ENCODE measurements at regions not wholly inside any gene's neighbourhood (a gene's known extent, or its start where the extent isn't known, plus 50 kb on each side); places are given as distances from the start of the nearest gene placed in this dataset.

GRCh38 chr11:115721296-115721995, 217.2 kb upstream of the CADM1 start:
- no peak overlapping the region for H3K4me2 ChIP-seq (ENCODE audit: low read length)
- H3F3A ChIP-seq (ENCODE audit: insufficient read depth, low read length, poor library complexity, severe bottlenecking), result no peaks in the 10 kb centered on the region
- no peak overlapping the region for H3K27ac ChIP-seq (ENCODE audit: low read length)
- no peak overlapping the region for H2AFZ ChIP-seq (ENCODE audit: low read depth, low read length)
- no peaks in the 10 kb centered on the region for H3K27me3 ChIP-seq (ENCODE audit: insufficient read depth, low read depth, low read length)
- H3K79me2 ChIP-seq (replicated peaks; ENCODE audit: insufficient read depth, low read length), result no peaks in the 10 kb centered on the region
- no peak for TF ChIP-seq TAF1 (IDR thresholded peaks at IDR 0.05; ENCODE audit: low read depth)
- TF ChIP-seq RAD21 (conservative IDR thresholded peaks at IDR 0.05), result no peak
- TF ChIP-seq EP300 (conservative IDR thresholded peaks at IDR 0.05; ENCODE audit: poor library complexity, severe bottlenecking), result no peak
- TF ChIP-seq CTCF (IDR thresholded peaks at IDR 0.05; ENCODE audit: poor library complexity, severe bottlenecking), result no peak
- TF ChIP-seq SMC3 (conservative IDR thresholded peaks at IDR 0.05; ENCODE audit: poor library complexity), result no peak
- no peak for TF ChIP-seq POLR2AphosphoS5 (IDR thresholded peaks at IDR 0.05)
- no peak for TF ChIP-seq MXI1 (conservative IDR thresholded peaks at IDR 0.05; ENCODE audit: poor library complexity, severe bottlenecking)
- no peak for TF ChIP-seq EZH2 (IDR thresholded peaks at IDR 0.05; ENCODE audit: borderline replicate concordance, insufficient read depth, low read length, poor library complexity, severe bottlenecking)
- TF ChIP-seq REST (IDR thresholded peaks at IDR 0.05; ENCODE audit: borderline replicate concordance), result no peak
- no peaks in the 10 kb centered on the region for H4K20me1 ChIP-seq (ENCODE audit: insufficient read depth)
- no peak overlapping the region for H3K9ac ChIP-seq (ENCODE audit: low read length)
- no peak overlapping the region for H3K4me3 ChIP-seq (ENCODE audit: low read length)
- no peaks in the 10 kb centered on the region for H3K36me3 ChIP-seq (ENCODE audit: insufficient read depth, low read length)
- H3K9me3 ChIP-seq (ENCODE audit: low read length), result no peaks in the 10 kb centered on the region
- H3K9me2 ChIP-seq (ENCODE audit: insufficient read depth, low read length), result no peaks in the 10 kb centered on the region

GRCh38 chr11:115720602-115721245, 216.5 kb upstream of the CADM1 start:
- no peak for TF ChIP-seq TAF1 (IDR thresholded peaks at IDR 0.05; ENCODE audit: low read depth)
- no peak for TF ChIP-seq REST (IDR thresholded peaks at IDR 0.05; ENCODE audit: borderline replicate concordance)
- no peak for TF ChIP-seq EZH2 (IDR thresholded peaks at IDR 0.05; ENCODE audit: borderline replicate concordance, insufficient read depth, low read length, poor library complexity, severe bottlenecking)
- TF ChIP-seq RAD21 (conservative IDR thresholded peaks at IDR 0.05), result no peak
- TF ChIP-seq SMC3 (conservative IDR thresholded peaks at IDR 0.05; ENCODE audit: poor library complexity), result no peak
- no peak for TF ChIP-seq CTCF (IDR thresholded peaks at IDR 0.05; ENCODE audit: poor library complexity, severe bottlenecking)
- TF ChIP-seq MXI1 (conservative IDR thresholded peaks at IDR 0.05; ENCODE audit: poor library complexity, severe bottlenecking), result no peak
- no peak for TF ChIP-seq EP300 (conservative IDR thresholded peaks at IDR 0.05; ENCODE audit: poor library complexity, severe bottlenecking)
- TF ChIP-seq POLR2AphosphoS5 (IDR thresholded peaks at IDR 0.05), result no peak
- Histone ChIP-seq H3K9ac (ENCODE audit: low read length) (no peak overlapping the region), H3F3A (ENCODE audit: insufficient read depth, low read length, poor library complexity, severe bottlenecking) (no peaks in the 10 kb centered on the region), H4K20me1 (ENCODE audit: insufficient read depth) (no peaks in the 10 kb centered on the region), H3K27me3 (ENCODE audit: insufficient read depth, low read depth, low read length) (no peaks in the 10 kb centered on the region), H2AFZ (ENCODE audit: low read depth, low read length) (no peak overlapping the region), H3K4me3 (ENCODE audit: low read length) (no peak overlapping the region), H3K4me2 (ENCODE audit: low read length) (no peak overlapping the region), H3K36me3 (ENCODE audit: insufficient read depth, low read length) (no peaks in the 10 kb centered on the region), H3K9me3 (ENCODE audit: low read length) (no peaks in the 10 kb centered on the region), H3K79me2 (replicated peaks; ENCODE audit: insufficient read depth, low read length) (no peaks in the 10 kb centered on the region), H3K9me2 (ENCODE audit: insufficient read depth, low read length) (no peaks in the 10 kb centered on the region), H3K27ac (ENCODE audit: low read length) (no peak overlapping the region)

Data from neural cell (in vitro differentiated cells).